Neuronal stem cell (in vitro differentiated cells): ENCODE measurements at regions not wholly inside any gene's neighbourhood (a gene's known extent, or its start where the extent isn't known, plus 50 kb on each side); places are given as distances from the start of the nearest gene placed in this dataset.

Experiments
- DNase-seq: peaks from one replicate; pipeline ENCODE4 v3.0.0-alpha.2; 2013; ENCODE audit warnings: low spot score
- H2AFZ ChIP-seq: one replicate; pipeline ENCODE4 v1.6.1; 2013; ENCODE audit warnings: mild to moderate bottlenecking, low read length, inconsistent platforms
- H2AK5ac ChIP-seq: 2 replicates; pipeline ENCODE4 v1.6.1; 2013; ENCODE audit warnings: low read depth, mild to moderate bottlenecking, inconsistent platforms, low read length, moderate library complexity, mixed read lengths
- H2BK120ac ChIP-seq: 2 replicates; pipeline ENCODE4 v1.6.1; 2013; ENCODE audit warnings: low read depth, mild to moderate bottlenecking, inconsistent platforms, low read length, moderate library complexity, mixed read lengths
- H2BK12ac ChIP-seq: one replicate; pipeline ENCODE4 v1.6.1; 2013; ENCODE audit warnings: low read length, inconsistent platforms
- H2BK15ac ChIP-seq: 2 replicates; pipeline ENCODE4 v1.6.1; 2013; ENCODE audit warnings: mild to moderate bottlenecking, low read length, inconsistent platforms, mixed read lengths
- H2BK5ac ChIP-seq: one replicate; pipeline ENCODE4 v1.6.1; 2013; ENCODE audit warnings: inconsistent platforms, mild to moderate bottlenecking, low read length, moderate library complexity
- H3K14ac ChIP-seq: one replicate; pipeline ENCODE4 v1.6.1; 2013; ENCODE audit warnings: low read length, inconsistent platforms
- H3K18ac ChIP-seq: 2 replicates; pipeline ENCODE4 v1.6.1; 2013; ENCODE audit warnings: low read length, inconsistent platforms
- H3K23ac ChIP-seq: 2 replicates; pipeline ENCODE4 v1.6.1; 2013; ENCODE audit warnings: low read depth, mild to moderate bottlenecking, mixed read lengths, low read length, inconsistent platforms; ENCODE audit not compliant: poor library complexity
- H3K27ac ChIP-seq: replicated peaks from 3 replicates; pipeline ENCODE4 v1.5.1; 2013; ENCODE audit warnings: low read length, inconsistent platforms
- H3K27me3 ChIP-seq, 3 experiments: 2 replicates each; pipeline ENCODE4 v1.6.1; 2013; ENCODE audit warnings: low read length in 3 of 3, mild to moderate bottlenecking in 2 of 3, inconsistent platforms in 1 of 3, low read depth in 1 of 3, mixed read lengths in 1 of 3, moderate library complexity in 1 of 3; ENCODE audit not compliant: control insufficient read depth in 3 of 3, insufficient read depth in 3 of 3
- H3K36me3 ChIP-seq, 2 donors: replicated peaks in 1 of 2; 2 replicates each; pipeline ENCODE4 v1.6.1; 2013; ENCODE audit warnings: low read length in 2 of 2; ENCODE audit not compliant: control insufficient read depth in 2 of 2, insufficient read depth in 2 of 2
- H3K4ac ChIP-seq: 2 replicates; pipeline ENCODE4 v1.6.1; 2013; ENCODE audit warnings: inconsistent platforms, mild to moderate bottlenecking, low read length, moderate library complexity
- H3K4me1 ChIP-seq, 2 donors: 1 replicate in 1 of 2; 2 replicates in 1 of 2; pipeline ENCODE4 v1.6.1; 2013; ENCODE audit warnings: low read length in 2 of 2, low read depth in 1 of 2; ENCODE audit not compliant: control insufficient read depth in 2 of 2, insufficient read depth in 1 of 2
- H3K4me2 ChIP-seq: one replicate; pipeline ENCODE4 v1.6.1; 2013; ENCODE audit warnings: mild to moderate bottlenecking, low read length, inconsistent platforms; ENCODE audit not compliant: insufficient read depth, poor library complexity, severe bottlenecking
- H3K4me3 ChIP-seq, 2 donors: 2 replicates each; pipeline ENCODE4 v1.5.1; 2013; ENCODE audit warnings: low read length in 2 of 2, mild to moderate bottlenecking in 2 of 2, inconsistent platforms in 1 of 2, moderate library complexity in 1 of 2
- H3K79me1 ChIP-seq: one replicate; pipeline ENCODE4 v1.6.1; 2013; ENCODE audit warnings: low read depth, mild to moderate bottlenecking, inconsistent platforms, low read length, moderate library complexity
- H3K9ac ChIP-seq: one replicate; pipeline ENCODE4 v1.6.1; 2013; ENCODE audit warnings: mild to moderate bottlenecking, low read depth, low read length, inconsistent platforms; ENCODE audit not compliant: poor library complexity
- H3K9me3 ChIP-seq, 2 donors: replicated peaks in 1 of 2; 2 replicates each; pipeline versions ENCODE3 to v1.6.1; 2013; ENCODE audit warnings: low read length in 2 of 2, mild to moderate bottlenecking in 2 of 2, inconsistent platforms in 1 of 2, low read depth in 1 of 2, mixed read lengths in 1 of 2, moderate library complexity in 1 of 2; ENCODE audit not compliant: control insufficient read depth in 2 of 2, insufficient read depth in 1 of 2
- H4K8ac ChIP-seq: one replicate; pipeline ENCODE4 v1.6.1; 2013; ENCODE audit warnings: low read depth, mild to moderate bottlenecking, inconsistent platforms, low read length, moderate library complexity
- H4K91ac ChIP-seq: one replicate; pipeline ENCODE4 v1.6.1; 2013; ENCODE audit warnings: low read length, low read depth, mild to moderate bottlenecking, inconsistent platforms; ENCODE audit not compliant: poor library complexity
- WGBS, 2 donors: extraction: QIAGEN DNeasy Blood & Tissue Kit; methylation state at CpG; one replicate each; pipeline ENCODE4 v1.1.7; 2013; ENCODE audit warnings: missing lambda C conversion rate in 2 of 2, mixed read lengths in 1 of 2; ENCODE audit not compliant: insufficient read length in 2 of 2, insufficient replicate concordance in 1 of 2; ENCODE audit errors: extremely low coverage in 2 of 2; 5-methylcytosine and 5-hydroxymethylcytosine counted together

DNA sequence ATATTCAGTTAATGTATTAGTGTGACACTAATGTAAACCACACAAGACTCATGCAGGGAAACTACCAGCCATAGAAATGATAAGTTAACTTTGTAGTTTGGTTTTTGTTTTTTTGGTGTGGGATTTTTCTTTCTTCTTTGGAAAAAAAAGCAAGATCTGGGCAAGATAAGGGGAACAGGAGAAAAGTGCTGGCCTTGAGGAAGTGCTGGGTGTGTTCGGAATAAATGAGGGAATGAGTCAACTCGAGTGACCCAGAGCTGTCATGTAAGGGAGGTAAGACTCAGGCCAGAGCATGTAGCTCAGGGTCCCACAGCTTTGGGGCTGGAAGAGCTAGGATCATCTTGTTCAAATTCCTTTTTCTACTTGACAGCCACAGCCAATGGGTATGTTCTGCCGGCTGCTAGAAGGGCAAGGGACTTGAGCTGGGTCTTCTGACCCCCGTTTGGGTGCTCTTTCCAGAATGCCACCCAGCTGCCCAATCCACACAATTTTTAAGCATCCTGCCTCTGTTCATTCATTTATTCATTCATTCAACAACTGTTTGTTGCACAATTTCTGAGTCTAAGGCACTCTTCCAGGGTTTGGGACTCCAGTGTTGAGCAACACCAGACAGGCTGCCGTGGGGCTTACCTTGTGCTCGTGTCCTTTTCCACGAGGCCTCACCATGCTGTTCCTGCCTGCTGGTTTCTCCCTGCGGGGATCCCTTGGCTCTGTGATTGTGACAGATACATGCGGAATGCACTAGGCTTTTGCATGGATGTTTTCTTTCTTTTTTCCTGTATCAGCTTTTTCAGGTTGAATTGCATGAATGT is 54.5 kb downstream of the CLDN34 start:
- no peak overlapping the region for H3K27ac ChIP-seq
- H2AFZ ChIP-seq: no peak overlapping the region
- WGBS, 2 donors: no CpG with 5 or more reads among the region's 9 CpGs
- H3K9me3 ChIP-seq: no peaks in the 10 kb centered on the region
- no peak overlapping the region for H4K91ac ChIP-seq
- no peak overlapping the region for H3K14ac ChIP-seq
- H3K27me3 ChIP-seq: no peaks in the 10 kb centered on the region
- H2AK5ac ChIP-seq: no peak overlapping the region
- H2BK120ac ChIP-seq: no peak overlapping the region
- H3K4me2 ChIP-seq: no peak overlapping the region
- H3K4me1 ChIP-seq: peaks cover 0 to 12% of the 10 kb centered on the region in 2 donors
- no peak overlapping the region for H3K23ac ChIP-seq
- H3K18ac ChIP-seq: no peak overlapping the region
- H3K4ac ChIP-seq: no peak overlapping the region
- H3K9ac ChIP-seq: no peak overlapping the region
- H3K36me3 ChIP-seq: peaks cover 0 to 4% of the 10 kb centered on the region in 2 donors
- H2BK12ac ChIP-seq: no peak overlapping the region
- H3K4me3 ChIP-seq: no peak overlapping the region
- peaks cover 4% of the 10 kb centered on the region for H3K79me1 ChIP-seq
- H4K8ac ChIP-seq: no peak overlapping the region
- H2BK5ac ChIP-seq: no peak overlapping the region
- H2BK15ac ChIP-seq: no peak overlapping the region
- DNase-seq: no peak

DNA sequence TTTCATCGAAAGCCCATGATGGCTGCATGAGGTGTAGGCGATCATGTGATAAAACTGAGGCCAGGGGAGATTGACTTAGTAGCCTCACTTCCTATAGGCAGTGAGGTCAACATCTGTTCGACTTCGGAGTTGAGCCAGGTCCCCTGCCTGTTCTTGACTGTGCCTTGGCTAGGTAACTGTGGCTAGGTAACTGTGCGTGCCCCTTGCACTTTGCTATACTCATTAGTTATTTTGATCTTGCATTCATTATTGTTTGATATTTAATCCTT is 55.0 kb downstream of the CLDN34 start:
- no peak overlapping the region for H3K14ac ChIP-seq
- no peak overlapping the region for H2BK12ac ChIP-seq
- peaks cover 0 to 6% of the 10 kb centered on the region in 2 donors for H3K36me3 ChIP-seq
- H2AK5ac ChIP-seq: no peak overlapping the region
- H3K23ac ChIP-seq: no peak overlapping the region
- peaks cover 0 to 7% of the 10 kb centered on the region in 2 donors for H3K4me1 ChIP-seq
- H3K79me1 ChIP-seq: peaks cover 4% of the 10 kb centered on the region
- no peak overlapping the region for H3K18ac ChIP-seq
- no peak for DNase-seq
- no peak overlapping the region for H3K27ac ChIP-seq
- no peak overlapping the region for H2AFZ ChIP-seq
- no peak overlapping the region for H3K4me3 ChIP-seq
- H4K8ac ChIP-seq: no peak overlapping the region
- H4K91ac ChIP-seq: no peak overlapping the region
- H3K4ac ChIP-seq: no peak overlapping the region
- no peak overlapping the region for H2BK5ac ChIP-seq
- no peak overlapping the region for H2BK120ac ChIP-seq
- no peaks in the 10 kb centered on the region for H3K9me3 ChIP-seq
- no peak overlapping the region for H3K9ac ChIP-seq
- no peak overlapping the region for H3K4me2 ChIP-seq
- no peak overlapping the region for H2BK15ac ChIP-seq
- no CpG with 5 or more reads among the region's 5 CpGs for WGBS, 2 donors
- no peaks in the 10 kb centered on the region for H3K27me3 ChIP-seq

DNA sequence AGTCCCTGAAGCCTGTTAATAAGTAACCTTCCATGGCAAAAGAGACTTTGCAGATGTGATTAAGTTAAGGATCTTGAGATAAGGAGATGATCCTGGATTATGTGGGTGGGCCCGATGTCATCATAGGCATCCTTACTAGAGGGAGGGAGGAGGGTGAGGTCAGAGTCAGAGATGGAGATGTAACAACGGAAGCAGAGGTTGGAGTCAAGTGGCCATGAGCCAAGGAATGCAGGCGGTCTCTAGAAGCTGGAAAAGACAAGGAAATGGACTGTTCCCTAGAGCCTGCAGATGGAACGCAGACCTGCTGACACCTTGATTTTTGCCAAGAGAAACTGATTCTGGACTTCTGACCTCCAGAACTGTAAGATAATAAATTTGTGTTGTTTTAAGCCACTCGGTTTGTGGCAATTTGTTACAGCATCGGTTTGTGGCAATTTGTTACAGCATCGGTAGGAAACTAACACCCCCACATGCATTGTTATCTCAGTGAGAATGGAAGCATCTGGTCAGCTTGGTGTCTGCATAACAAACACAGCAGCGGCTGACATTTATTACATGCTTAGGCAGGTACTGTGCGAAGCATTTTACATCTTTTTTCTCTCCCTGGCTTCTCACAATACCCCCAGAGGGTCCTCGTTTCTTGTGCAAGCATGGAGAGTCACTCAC is 55.6 kb downstream of the CLDN34 start:
- no peak overlapping the region for H2BK15ac ChIP-seq
- H2BK120ac ChIP-seq: no peak overlapping the region
- no peak overlapping the region for H2AK5ac ChIP-seq
- peaks cover 0 to 7% of the 10 kb centered on the region in 2 donors for H3K36me3 ChIP-seq
- H3K79me1 ChIP-seq: peaks cover 4% of the 10 kb centered on the region
- no peak overlapping the region for H3K4ac ChIP-seq
- peaks cover 0 to 4% of the 10 kb centered on the region in 2 donors for H3K4me1 ChIP-seq
- no peak overlapping the region for H3K23ac ChIP-seq
- no peak overlapping the region for H4K8ac ChIP-seq
- H3K4me2 ChIP-seq: no peak overlapping the region
- no peak overlapping the region for H3K4me3 ChIP-seq
- whole genome bisulfite sequencing, 2 donors: no CpG with 5 or more reads among the region's 10 CpGs
- H2BK12ac ChIP-seq: no peak overlapping the region
- H3K27ac ChIP-seq: no peak overlapping the region
- no peak overlapping the region for H2BK5ac ChIP-seq
- H4K91ac ChIP-seq: no peak overlapping the region
- H3K9ac ChIP-seq: no peak overlapping the region
- H3K18ac ChIP-seq: no peak overlapping the region
- H2AFZ ChIP-seq: no peak overlapping the region
- H3K9me3 ChIP-seq: no peaks in the 10 kb centered on the region
- H3K27me3 ChIP-seq: no peaks in the 10 kb centered on the region
- DNase-seq: no peak
- H3K14ac ChIP-seq: no peak overlapping the region

DNA sequence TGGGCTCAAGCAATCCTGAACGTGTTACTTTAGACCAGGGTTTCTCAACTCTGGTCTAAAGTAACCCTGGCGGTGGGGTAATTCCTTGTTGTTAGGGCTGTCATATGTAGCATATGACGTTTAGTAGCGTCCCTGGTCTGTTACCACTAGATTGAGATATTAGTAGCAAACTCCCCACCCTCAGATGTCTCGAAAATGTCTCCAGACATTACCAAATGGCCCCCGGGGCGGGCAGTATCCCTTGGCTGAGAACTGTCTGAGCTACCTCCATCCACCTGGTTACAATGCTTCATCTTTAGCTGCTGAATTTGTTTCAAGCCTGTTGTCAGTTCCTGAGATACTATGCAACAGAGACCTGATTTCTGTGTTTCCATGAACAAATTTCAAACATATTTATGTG is 56.7 kb downstream of the CLDN34 start:
- H3K9ac ChIP-seq: no peak overlapping the region
- H3K23ac ChIP-seq: no peak overlapping the region
- H2BK120ac ChIP-seq: no peak overlapping the region
- no CpG with 5 or more reads among the region's 7 CpGs for WGBS, 2 donors
- H2BK12ac ChIP-seq: no peak overlapping the region
- H3K79me1 ChIP-seq: peaks cover 4% of the 10 kb centered on the region
- no peak overlapping the region for H2BK5ac ChIP-seq
- H3K14ac ChIP-seq: no peak overlapping the region
- no peak for DNase-seq
- H3K9me3 ChIP-seq: no peaks in the 10 kb centered on the region
- H2AFZ ChIP-seq: no peak overlapping the region
- no peak overlapping the region for H3K4ac ChIP-seq
- H3K27me3 ChIP-seq: no peaks in the 10 kb centered on the region
- H3K4me3 ChIP-seq: no peak overlapping the region
- H4K8ac ChIP-seq: no peak overlapping the region
- H4K91ac ChIP-seq: no peak overlapping the region
- no peak overlapping the region for H3K18ac ChIP-seq
- no peak overlapping the region for H3K27ac ChIP-seq
- H3K36me3 ChIP-seq: peaks cover 0 to 7% of the 10 kb centered on the region in 2 donors
- H2BK15ac ChIP-seq: no peak overlapping the region
- no peak overlapping the region for H3K4me2 ChIP-seq
- no peak overlapping the region for H2AK5ac ChIP-seq
- no peaks in the 10 kb centered on the region for H3K4me1 ChIP-seq
